GM12878 (cell line): ENCODE measurements at regions not wholly inside any gene's neighbourhood (a gene's known extent, or its start where the extent isn't known, plus 50 kb on each side); places are given as distances from the start of the nearest gene placed in this dataset.

ENCODE experiments used
- ATF7 ChIP-seq: fragments of 450-650 bp; IDR thresholded peaks from 2 replicates; pipeline ENCODE4 v1.6.1; 2016; ENCODE audit warnings: low read depth, mild to moderate bottlenecking
- BCL11A ChIP-seq: IDR thresholded peaks from 2 replicates; pipeline ENCODE4 v1.6.1; 2011; ENCODE audit warnings: low read depth, low read length
- DPF2 ChIP-seq: fragments of 450-650 bp; IDR thresholded peaks from 2 replicates; pipeline ENCODE4 v1.6.1; 2017; ENCODE audit warnings: mild to moderate bottlenecking
- IKZF2 ChIP-seq, 2 experiments: fragments of 450-650 bp; IDR thresholded peaks; 2 replicates each; pipeline ENCODE4 v1.6.1; 2017; ENCODE audit warnings: mild to moderate bottlenecking in 2 of 2, moderate library complexity in 2 of 2
- MEF2B ChIP-seq: fragments of 450-650 bp; IDR thresholded peaks from 2 replicates; pipeline ENCODE4 v1.6.1; 2018; ENCODE audit warnings: mild to moderate bottlenecking, moderate library complexity; ENCODE audit not compliant: partially characterized antibody, poor library complexity, severe bottlenecking
- NBN ChIP-seq: fragments of 450-650 bp; IDR thresholded peaks from 2 replicates; pipeline ENCODE4 v1.6.1; 2016
- POLR2AphosphoS2 ChIP-seq: IDR thresholded peaks from 2 replicates; pipeline ENCODE4 v1.6.1; 2011; ENCODE audit warnings: low read depth, mild to moderate bottlenecking, low read length, improper control_type of control experiment, moderate library complexity
- RAD21 ChIP-seq: IDR thresholded peaks from 2 replicates; pipeline ENCODE4 v1.6.1; 2011; ENCODE audit warnings: mild to moderate bottlenecking, low read depth, low read length, moderate library complexity; ENCODE audit not compliant: insufficient read depth
- RBBP5 ChIP-seq: fragments of 200-600 bp; sonication (generic); conservative IDR thresholded peaks from 2 replicates; pipeline ENCODE4 v1.6.1; 2016
- RELA ChIP-seq: fragments of 450-650 bp; IDR thresholded peaks from 2 replicates; pipeline ENCODE4 v1.8.0; 2014; ENCODE audit warnings: borderline replicate concordance; ENCODE audit not compliant: partially characterized antibody
- TCF12 ChIP-seq: IDR thresholded peaks from 2 replicates; pipeline ENCODE4 v1.6.1; 2011; ENCODE audit warnings: low read depth, mild to moderate bottlenecking, low read length
- YBX1 ChIP-seq: fragments of 450-650 bp; IDR thresholded peaks from 2 replicates; pipeline ENCODE4 v1.6.1; 2016; ENCODE audit warnings: antibody characterized with exemption
- ZNF384 ChIP-seq: IDR thresholded peaks from 2 replicates; pipeline ENCODE4 v1.6.1; 2012; ENCODE audit warnings: low read depth, mild to moderate bottlenecking, low read length, improper control_type of control experiment, borderline replicate concordance
- TF ChIP-seq, protein P1 (sequence below): fragments of 450-650 bp; IDR thresholded peaks from 2 replicates; pipeline ENCODE4 v1.6.1; 2016; ENCODE audit warnings: mild to moderate bottlenecking, moderate library complexity, borderline replicate concordance
- TF ChIP-seq, protein P2 (sequence below): fragments of 450-650 bp; IDR thresholded peaks from 2 replicates; pipeline ENCODE4 v1.6.1; 2016; ENCODE audit warnings: mild to moderate bottlenecking
- TF ChIP-seq, protein P3 (sequence below): fragments of 450-650 bp; conservative IDR thresholded peaks from 2 replicates; pipeline ENCODE4 v1.6.1; 2017; ENCODE audit warnings: mild to moderate bottlenecking, moderate library complexity
- TF ChIP-seq, protein P4 (sequence below): IDR thresholded peaks from 2 replicates; pipeline ENCODE4 v1.6.1; 2011; ENCODE audit warnings: low read depth, mild to moderate bottlenecking, low read length, moderate library complexity, borderline replicate concordance; ENCODE audit errors: extremely low read depth
- TF ChIP-seq, protein P5 (sequence below): fragments of 450-650 bp; formaldehyde crosslinking; IDR thresholded peaks from 2 replicates; pipeline ENCODE4 v1.4.0; 2022; ENCODE audit warnings: mild to moderate bottlenecking, moderate library complexity

DNA sequence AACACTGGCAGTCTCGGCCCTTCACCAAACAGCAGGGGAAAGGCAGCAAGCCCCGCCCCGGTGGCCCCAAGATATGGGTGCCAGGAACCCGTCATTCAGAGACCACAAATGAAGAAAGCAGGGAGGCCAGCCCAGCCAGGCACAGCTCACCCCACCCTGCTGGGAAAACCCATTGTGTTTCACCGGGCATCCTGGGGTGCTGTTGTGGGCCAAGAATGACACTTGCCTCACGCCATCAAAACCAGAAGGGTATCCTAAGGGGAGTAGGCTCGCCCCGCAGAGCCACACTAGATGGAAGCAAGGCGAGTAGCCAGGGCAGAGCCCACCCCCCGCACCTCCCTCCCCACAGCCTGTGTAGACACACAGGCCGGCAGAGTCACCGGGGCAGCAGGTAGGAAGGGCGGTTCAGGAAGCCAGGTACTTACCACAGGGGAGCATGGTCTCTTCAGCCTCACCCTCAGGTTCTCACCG is 72.5 kb upstream of the KCNMA1 start (continued):
- TF ChIP-seq, protein P1, sequence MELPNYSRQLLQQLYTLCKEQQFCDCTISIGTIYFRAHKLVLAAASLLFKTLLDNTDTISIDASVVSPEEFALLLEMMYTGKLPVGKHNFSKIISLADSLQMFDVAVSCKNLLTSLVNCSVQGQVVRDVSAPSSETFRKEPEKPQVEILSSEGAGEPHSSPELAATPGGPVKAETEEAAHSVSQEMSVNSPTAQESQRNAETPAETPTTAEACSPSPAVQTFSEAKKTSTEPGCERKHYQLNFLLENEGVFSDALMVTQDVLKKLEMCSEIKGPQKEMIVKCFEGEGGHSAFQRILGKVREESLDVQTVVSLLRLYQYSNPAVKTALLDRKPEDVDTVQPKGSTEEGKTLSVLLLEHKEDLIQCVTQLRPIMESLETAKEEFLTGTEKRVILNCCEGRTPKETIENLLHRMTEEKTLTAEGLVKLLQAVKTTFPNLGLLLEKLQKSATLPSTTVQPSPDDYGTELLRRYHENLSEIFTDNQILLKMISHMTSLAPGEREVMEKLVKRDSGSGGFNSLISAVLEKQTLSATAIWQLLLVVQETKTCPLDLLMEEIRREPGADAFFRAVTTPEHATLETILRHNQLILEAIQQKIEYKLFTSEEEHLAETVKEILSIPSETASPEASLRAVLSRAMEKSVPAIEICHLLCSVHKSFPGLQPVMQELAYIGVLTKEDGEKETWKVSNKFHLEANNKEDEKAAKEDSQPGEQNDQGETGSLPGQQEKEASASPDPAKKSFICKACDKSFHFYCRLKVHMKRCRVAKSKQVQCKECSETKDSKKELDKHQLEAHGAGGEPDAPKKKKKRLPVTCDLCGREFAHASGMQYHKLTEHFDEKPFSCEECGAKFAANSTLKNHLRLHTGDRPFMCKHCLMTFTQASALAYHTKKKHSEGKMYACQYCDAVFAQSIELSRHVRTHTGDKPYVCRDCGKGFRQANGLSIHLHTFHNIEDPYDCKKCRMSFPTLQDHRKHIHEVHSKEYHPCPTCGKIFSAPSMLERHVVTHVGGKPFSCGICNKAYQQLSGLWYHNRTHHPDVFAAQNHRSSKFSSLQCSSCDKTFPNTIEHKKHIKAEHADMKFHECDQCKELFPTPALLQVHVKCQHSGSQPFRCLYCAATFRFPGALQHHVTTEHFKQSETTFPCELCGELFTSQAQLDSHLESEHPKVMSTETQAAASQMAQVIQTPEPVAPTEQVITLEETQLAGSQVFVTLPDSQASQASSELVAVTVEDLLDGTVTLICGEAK, result no peak
- TF ChIP-seq, protein P2, sequence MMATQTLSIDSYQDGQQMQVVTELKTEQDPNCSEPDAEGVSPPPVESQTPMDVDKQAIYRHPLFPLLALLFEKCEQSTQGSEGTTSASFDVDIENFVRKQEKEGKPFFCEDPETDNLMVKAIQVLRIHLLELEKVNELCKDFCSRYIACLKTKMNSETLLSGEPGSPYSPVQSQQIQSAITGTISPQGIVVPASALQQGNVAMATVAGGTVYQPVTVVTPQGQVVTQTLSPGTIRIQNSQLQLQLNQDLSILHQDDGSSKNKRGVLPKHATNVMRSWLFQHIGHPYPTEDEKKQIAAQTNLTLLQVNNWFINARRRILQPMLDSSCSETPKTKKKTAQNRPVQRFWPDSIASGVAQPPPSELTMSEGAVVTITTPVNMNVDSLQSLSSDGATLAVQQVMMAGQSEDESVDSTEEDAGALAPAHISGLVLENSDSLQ, result peak; percentile 36; the same call in 1 of the 2 replicates
- TF ChIP-seq ATF7, result no peak; the same call in 1 of the 2 replicates
- TF ChIP-seq, protein P3, sequence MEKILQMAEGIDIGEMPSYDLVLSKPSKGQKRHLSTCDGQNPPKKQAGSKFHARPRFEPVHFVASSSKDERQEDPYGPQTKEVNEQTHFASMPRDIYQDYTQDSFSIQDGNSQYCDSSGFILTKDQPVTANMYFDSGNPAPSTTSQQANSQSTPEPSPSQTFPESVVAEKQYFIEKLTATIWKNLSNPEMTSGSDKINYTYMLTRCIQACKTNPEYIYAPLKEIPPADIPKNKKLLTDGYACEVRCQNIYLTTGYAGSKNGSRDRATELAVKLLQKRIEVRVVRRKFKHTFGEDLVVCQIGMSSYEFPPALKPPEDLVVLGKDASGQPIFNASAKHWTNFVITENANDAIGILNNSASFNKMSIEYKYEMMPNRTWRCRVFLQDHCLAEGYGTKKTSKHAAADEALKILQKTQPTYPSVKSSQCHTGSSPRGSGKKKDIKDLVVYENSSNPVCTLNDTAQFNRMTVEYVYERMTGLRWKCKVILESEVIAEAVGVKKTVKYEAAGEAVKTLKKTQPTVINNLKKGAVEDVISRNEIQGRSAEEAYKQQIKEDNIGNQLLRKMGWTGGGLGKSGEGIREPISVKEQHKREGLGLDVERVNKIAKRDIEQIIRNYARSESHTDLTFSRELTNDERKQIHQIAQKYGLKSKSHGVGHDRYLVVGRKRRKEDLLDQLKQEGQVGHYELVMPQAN, result no peak
- TF ChIP-seq, protein P4, sequence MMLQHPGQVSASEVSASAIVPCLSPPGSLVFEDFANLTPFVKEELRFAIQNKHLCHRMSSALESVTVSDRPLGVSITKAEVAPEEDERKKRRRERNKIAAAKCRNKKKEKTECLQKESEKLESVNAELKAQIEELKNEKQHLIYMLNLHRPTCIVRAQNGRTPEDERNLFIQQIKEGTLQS, result no peak
- no peak for TF ChIP-seq RBBP5
- no peak for TF ChIP-seq BCL11A
- TF ChIP-seq RAD21, result no peak
- no peak for TF ChIP-seq MEF2B
- no peak for TF ChIP-seq NBN
- TF ChIP-seq TCF12, result 0 out of 2 replicates have a peak, but pooled peaks have one; percentile 7
- TF ChIP-seq IKZF2 (IDR thresholded peaks at IDR 0.05), result peak; percentile 17 to 53; a peak in 2 of 4 replicates
- TF ChIP-seq POLR2AphosphoS2, result no peak
- TF ChIP-seq YBX1, result no peak
- TF ChIP-seq, protein P5, sequence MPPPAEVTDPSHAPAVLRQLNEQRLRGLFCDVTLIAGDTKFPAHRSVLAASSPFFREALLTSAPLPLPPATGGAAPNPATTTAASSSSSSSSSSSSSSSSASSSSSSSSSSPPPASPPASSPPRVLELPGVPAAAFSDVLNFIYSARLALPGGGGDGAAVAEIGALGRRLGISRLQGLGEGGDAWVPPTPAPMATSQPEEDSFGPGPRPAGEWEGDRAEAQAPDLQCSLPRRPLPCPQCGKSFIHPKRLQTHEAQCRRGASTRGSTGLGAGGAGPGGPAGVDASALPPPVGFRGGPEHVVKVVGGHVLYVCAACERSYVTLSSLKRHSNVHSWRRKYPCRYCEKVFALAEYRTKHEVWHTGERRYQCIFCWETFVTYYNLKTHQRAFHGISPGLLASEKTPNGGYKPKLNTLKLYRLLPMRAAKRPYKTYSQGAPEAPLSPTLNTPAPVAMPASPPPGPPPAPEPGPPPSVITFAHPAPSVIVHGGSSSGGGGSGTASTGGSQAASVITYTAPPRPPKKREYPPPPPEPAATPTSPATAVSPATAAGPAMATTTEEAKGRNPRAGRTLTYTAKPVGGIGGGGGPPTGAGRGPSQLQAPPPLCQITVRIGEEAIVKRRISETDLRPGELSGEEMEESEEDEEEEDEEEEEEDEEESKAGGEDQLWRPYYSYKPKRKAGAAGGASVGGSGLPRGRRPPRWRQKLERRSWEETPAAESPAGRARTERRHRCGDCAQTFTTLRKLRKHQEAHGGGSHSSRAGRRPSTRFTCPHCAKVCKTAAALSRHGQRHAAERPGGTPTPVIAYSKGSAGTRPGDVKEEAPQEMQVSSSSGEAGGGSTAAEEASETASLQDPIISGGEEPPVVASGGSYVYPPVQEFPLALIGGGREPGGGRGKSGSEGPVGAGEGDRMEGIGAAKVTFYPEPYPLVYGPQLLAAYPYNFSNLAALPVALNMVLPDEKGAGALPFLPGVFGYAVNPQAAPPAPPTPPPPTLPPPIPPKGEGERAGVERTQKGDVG (CRISPR knock-in tag), result no peak
- peak; percentile 55; the same call in 1 of the 2 replicates for TF ChIP-seq DPF2
- peak; percentile 32 for TF ChIP-seq RELA
- no peak for TF ChIP-seq ZNF384
